H1 (cell line): ENCODE measurements at regions not wholly inside any gene's neighbourhood (a gene's known extent, or its start where the extent isn't known, plus 50 kb on each side); places are given as distances from the start of the nearest gene placed in this dataset.

ENCODE experiments used
- CTCF ChIA-PET: fragments of 300-600 bp; sonication (Branson Sonifier 250); formaldehyde crosslinking; loops from one replicate; lab custom pipeline; 2021; ENCODE audit not compliant: partially characterized antibody; lab: Charles Lee
- POLR2A ChIA-PET: fragments of 300-600 bp; sonication (Branson Sonifier 250); formaldehyde crosslinking; loops from one replicate; lab custom pipeline; 2021; ENCODE audit warnings: inconsistent platforms; ENCODE audit not compliant: partially characterized antibody; lab: Charles Lee
- DNase-seq, 2 experiments: peaks; one replicate each; pipeline versions ENCODE4 v3.0.0 to v3.0.0-alpha.2; 2010 to 2022; ENCODE audit warnings: low spot score in 2 of 2, low read depth in 1 of 2, mixed read lengths in 1 of 2
- FAIRE-seq: peaks from 2 replicates; lab custom pipeline; 2011; peaks lifted over from hg19 to GRCh38; lab: Jason Lieb, UNC
- H2AFZ ChIP-seq: 2 replicates; pipeline ENCODE4 v1.8.1; 2012; ENCODE audit warnings: low read length, inconsistent platforms
- H2AK5ac ChIP-seq: 2 replicates; pipeline ENCODE4 v1.6.1; 2013; ENCODE audit warnings: low read depth, low read length
- H2BK120ac ChIP-seq: replicated peaks from 2 replicates; pipeline ENCODE3; 2013; ENCODE audit warnings: low read depth, low read length, inconsistent platforms
- H2BK12ac ChIP-seq: 2 replicates; pipeline ENCODE4 v1.6.1; 2013; ENCODE audit warnings: low read depth, low read length
- H2BK15ac ChIP-seq: 2 replicates; pipeline ENCODE4 v1.6.1; 2013; ENCODE audit warnings: low read length
- H2BK20ac ChIP-seq: 2 replicates; pipeline ENCODE4 v1.6.1; 2013; ENCODE audit warnings: low read length
- H2BK5ac ChIP-seq: 2 replicates; pipeline ENCODE4 v1.6.1; 2013; ENCODE audit warnings: low read depth, low read length
- H3K14ac ChIP-seq: 2 replicates; pipeline ENCODE4 v1.6.1; 2013; ENCODE audit warnings: inconsistent platforms; ENCODE audit not compliant: insufficient read length
- H3K18ac ChIP-seq: 2 replicates; pipeline ENCODE4 v1.6.1; 2013; ENCODE audit warnings: low read length; ENCODE audit errors: extremely low read depth
- H3K23ac ChIP-seq: 2 replicates; pipeline ENCODE4 v1.6.1; 2013; ENCODE audit warnings: inconsistent platforms; ENCODE audit not compliant: insufficient read length
- H3K23me2 ChIP-seq: 2 replicates; pipeline ENCODE4 v1.6.1; 2013; ENCODE audit warnings: low read depth, low read length
- H3K27ac ChIP-seq: 2 replicates; pipeline ENCODE4 v1.6.1; 2011; ENCODE audit warnings: low read depth, low read length, inconsistent platforms
- H3K27me3 ChIP-seq, 4 experiments: replicated peaks in 1 of 4; 1 replicate in 1 of 4; 2 replicates in 3 of 4; pipeline versions ENCODE4 v1.6.1 to v1.8.1; 2011 to 2013; ENCODE audit warnings: low read length in 3 of 4, mild to moderate bottlenecking in 3 of 4, inconsistent platforms in 2 of 4, mixed read lengths in 2 of 4, moderate library complexity in 1 of 4; ENCODE audit not compliant: control insufficient read depth in 3 of 4, insufficient read depth in 3 of 4; ENCODE audit errors: extremely low read depth in 1 of 4
- H3K36me3 ChIP-seq, 4 experiments: 2 replicates each; pipeline versions ENCODE4 v1.6.1 to v1.8.1; 2011 to 2013; ENCODE audit warnings: mild to moderate bottlenecking in 4 of 4, low read length in 3 of 4, moderate library complexity in 2 of 4, control low read depth in 1 of 4, inconsistent platforms in 1 of 4; ENCODE audit not compliant: insufficient read depth in 4 of 4, control insufficient read depth in 2 of 4
- H3K4ac ChIP-seq: replicated peaks from 2 replicates; pipeline ENCODE3; 2013; ENCODE audit warnings: low read length, low read depth, mixed read lengths, inconsistent platforms; ENCODE audit not compliant: insufficient read length
- H3K4me1 ChIP-seq, 4 experiments: replicated peaks in 1 of 4; 1 replicate in 1 of 4; 2 replicates in 3 of 4; pipeline versions ENCODE4 v1.6.1 to v1.8.1; 2011 to 2013; ENCODE audit warnings: low read length in 3 of 4, inconsistent platforms in 2 of 4, mixed read lengths in 1 of 4; ENCODE audit not compliant: insufficient read depth in 4 of 4, control insufficient read depth in 3 of 4
- H3K4me2 ChIP-seq, 2 experiments: 2 replicates each; pipeline versions ENCODE4 v1.6.1 to v1.8.1; 2011 to 2013; ENCODE audit warnings: low read depth in 2 of 2, low read length in 2 of 2, control low read depth in 1 of 2, inconsistent platforms in 1 of 2, mild to moderate bottlenecking in 1 of 2; ENCODE audit not compliant: insufficient read depth in 1 of 2
- H3K4me3 ChIP-seq, 4 experiments: fragments of 200-600, 300-600 bp in 1 of 4; sonication (generic), shearing (Covaris generic), sonication (Bioruptor Twin) in 1 of 4; 2 replicates each; pipeline versions ENCODE4 v1.5.1 to v1.8.1; 2011 to 2016; ENCODE audit warnings: low read length in 4 of 4, low read depth in 3 of 4, control low read depth in 2 of 4, inconsistent platforms in 2 of 4, mild to moderate bottlenecking in 2 of 4, mixed read lengths in 1 of 4, moderate library complexity in 1 of 4; ENCODE audit not compliant: insufficient read depth in 2 of 4; ENCODE audit errors: extremely low read depth in 1 of 4
- H3K56ac ChIP-seq: replicated peaks from 2 replicates; pipeline ENCODE3; 2013; ENCODE audit warnings: low read depth, mild to moderate bottlenecking, mixed read lengths, low read length, inconsistent platforms; ENCODE audit not compliant: insufficient read length
- H3K79me1 ChIP-seq: 2 replicates; pipeline ENCODE4 v1.6.1; 2013; ENCODE audit warnings: low read depth, low read length, control low read depth
- H3K79me2 ChIP-seq, 2 experiments: 2 replicates each; pipeline versions ENCODE4 v1.6.1 to v1.8.1; 2012 to 2013; ENCODE audit warnings: low read length in 2 of 2, mild to moderate bottlenecking in 2 of 2, inconsistent platforms in 1 of 2; ENCODE audit not compliant: insufficient read depth in 2 of 2, control insufficient read depth in 1 of 2
- H3K9ac ChIP-seq, 4 experiments: replicated peaks in 1 of 4; 1 replicate in 1 of 4; 2 replicates in 3 of 4; pipeline versions ENCODE4 v1.6.1 to v1.8.1; 2011 to 2013; ENCODE audit warnings: low read depth in 3 of 4, low read length in 3 of 4, control low read depth in 2 of 4, mild to moderate bottlenecking in 2 of 4, moderate library complexity in 2 of 4, inconsistent platforms in 1 of 4; ENCODE audit errors: extremely low read depth in 1 of 4
- H3K9me3 ChIP-seq, 2 experiments: 2 replicates each; pipeline versions ENCODE4 v1.6.1 to v1.8.1; 2012 to 2013; ENCODE audit warnings: mild to moderate bottlenecking in 2 of 2, moderate library complexity in 2 of 2, control low read depth in 1 of 2, inconsistent platforms in 1 of 2, low read depth in 1 of 2, low read length in 1 of 2, mixed read lengths in 1 of 2; ENCODE audit not compliant: insufficient read depth in 2 of 2
- H4K20me1 ChIP-seq, 2 experiments: replicated peaks in 1 of 2; 2 replicates each; pipeline versions ENCODE3 to v1.8.1; 2011 to 2013; ENCODE audit warnings: inconsistent platforms in 2 of 2, low read length in 2 of 2, mild to moderate bottlenecking in 1 of 2; ENCODE audit not compliant: insufficient read depth in 2 of 2, control insufficient read depth in 1 of 2
- H4K5ac ChIP-seq: 2 replicates; pipeline ENCODE4 v1.6.1; 2013; ENCODE audit warnings: low read length, low read depth, mixed read lengths, inconsistent platforms; ENCODE audit not compliant: insufficient read length
- H4K8ac ChIP-seq: 2 replicates; pipeline ENCODE4 v1.8.0; 2013; ENCODE audit warnings: mild to moderate bottlenecking, moderate library complexity, low read length, inconsistent platforms; ENCODE audit not compliant: insufficient read depth; ENCODE audit errors: extremely low read depth
- H4K91ac ChIP-seq: replicated peaks from 2 replicates; pipeline ENCODE3; 2013; ENCODE audit warnings: low read length, mixed read lengths, inconsistent platforms; ENCODE audit not compliant: insufficient read length
- CBX8 ChIP-seq: fragments of 300-800, 300-1000 bp; sonication (generic); IDR thresholded peaks from 2 replicates; pipeline ENCODE4 v1.7.1; 2016; ENCODE audit warnings: low read depth, low read length, borderline replicate concordance
- EGR1 ChIP-seq: IDR thresholded peaks from 2 replicates; pipeline ENCODE4 v1.6.1; 2011; ENCODE audit warnings: low read depth, low read length, borderline replicate concordance
- EP300 ChIP-seq, 2 experiments: IDR thresholded peaks; 1 replicate in 1 of 2; 2 replicates in 1 of 2; pipeline ENCODE4 v1.6.1; 2011 to 2012; ENCODE audit warnings: low read depth in 2 of 2, low read length in 2 of 2, mild to moderate bottlenecking in 2 of 2, borderline replicate concordance in 1 of 2, inconsistent platforms in 1 of 2, moderate library complexity in 1 of 2
- GABPA ChIP-seq: IDR thresholded peaks from 2 replicates; pipeline ENCODE4 v1.6.1; 2011; ENCODE audit warnings: mild to moderate bottlenecking, low read length, moderate library complexity, borderline replicate concordance; ENCODE audit not compliant: insufficient read depth
- KDM4A ChIP-seq: IDR thresholded peaks from one replicate; pipeline ENCODE4 v1.7.1; 2012; ENCODE audit warnings: low read depth, mild to moderate bottlenecking, moderate library complexity, low read length, inconsistent platforms; ENCODE audit not compliant: severe bottlenecking
- MAFK ChIP-seq: IDR thresholded peaks from 2 replicates; pipeline ENCODE4 v1.6.1; 2012; ENCODE audit warnings: low read depth, mild to moderate bottlenecking, improper control_type of control experiment, low read length
- POLR2AphosphoS5 ChIP-seq: IDR thresholded peaks from 2 replicates; pipeline ENCODE4 v1.6.1; 2011; ENCODE audit warnings: low read depth, low read length
- POU5F1 ChIP-seq: IDR thresholded peaks from 2 replicates; pipeline ENCODE4 v1.6.1; 2011; ENCODE audit warnings: low read depth, mild to moderate bottlenecking, low read length, moderate library complexity
- RFX5 ChIP-seq: IDR thresholded peaks from 2 replicates; pipeline ENCODE4 v1.6.1; 2011; ENCODE audit warnings: low read depth, low read length, improper control_type of control experiment, borderline replicate concordance
- SIN3A ChIP-seq, 2 experiments: IDR thresholded peaks in 1 of 2; conservative IDR thresholded peaks in 1 of 2; 2 replicates each; pipeline ENCODE4 v1.6.1; 2011 to 2012; ENCODE audit warnings: low read length in 2 of 2, improper control_type of control experiment in 1 of 2, low read depth in 1 of 2, mild to moderate bottlenecking in 1 of 2
- SRF ChIP-seq: IDR thresholded peaks from 2 replicates; pipeline ENCODE4 v1.6.1; 2011; ENCODE audit warnings: mild to moderate bottlenecking, low read depth, low read length, moderate library complexity
- TAF1 ChIP-seq: IDR thresholded peaks from 2 replicates; pipeline ENCODE4 v1.6.1; 2011; ENCODE audit warnings: mild to moderate bottlenecking, low read depth, low read length
- TEAD4 ChIP-seq: IDR thresholded peaks from 2 replicates; pipeline ENCODE4 v1.6.1; 2012; ENCODE audit warnings: low read depth, low read length, inconsistent platforms, mixed read lengths
- whole genome bisulfite sequencing, 2 experiments: shearing (Covaris generic) in 1 of 2; methylation state at CpG; one replicate each; pipeline versions ENCODE4 v1.1.6 to v1.1.7; 2013 to 2015; ENCODE audit warnings: low lambda C conversion rate in 2 of 2, mixed read lengths in 2 of 2, inconsistent platforms in 1 of 2, low coverage in 1 of 2, missing lambda C conversion rate in 1 of 2; ENCODE audit not compliant: insufficient replicate concordance in 2 of 2, insufficient coverage in 1 of 2, insufficient read length in 1 of 2; ENCODE audit errors: extremely low coverage in 1 of 2, missing lambda C conversion rate in 1 of 2; 5-methylcytosine and 5-hydroxymethylcytosine counted together
- TF ChIP-seq, protein P1 (sequence below): IDR thresholded peaks from 2 replicates; pipeline ENCODE4 v1.6.1; 2012; ENCODE audit warnings: inconsistent platforms

DNA sequence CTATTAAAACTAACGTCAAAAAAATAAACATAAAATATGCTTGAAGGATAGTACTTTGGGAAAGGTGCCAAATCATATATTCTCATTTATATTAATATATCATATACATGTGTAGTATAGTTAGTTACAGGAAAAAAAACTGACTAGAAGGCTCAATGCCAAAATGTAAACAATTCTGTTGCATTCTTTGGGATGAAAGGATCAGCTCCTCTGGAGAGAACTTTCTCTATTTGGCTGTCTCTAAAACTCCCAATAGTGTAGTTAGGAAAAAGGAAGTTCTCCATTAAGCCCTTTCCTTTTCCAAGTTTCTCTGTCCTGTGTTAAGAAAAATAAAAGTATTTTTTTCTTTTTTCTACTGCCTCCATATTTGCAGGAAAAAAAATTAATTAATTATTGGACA is 86.5 kb upstream of the BTN3A2 start:
- H3K23ac ChIP-seq, result no peak overlapping the region
- H3K4me2 ChIP-seq, result no peak overlapping the region
- no peak overlapping the region for H3K4me3 ChIP-seq
- peaks cover 0 to 8% (median 0%) of the 10 kb centered on the region in 4 experiments; a peak in 2 of 8 replicates for H3K36me3 ChIP-seq
- H3K23me2 ChIP-seq, result peaks cover 6% of the 10 kb centered on the region
- H2AK5ac ChIP-seq, result no peak overlapping the region
- H4K5ac ChIP-seq, result no peak overlapping the region
- H3K14ac ChIP-seq, result no peak overlapping the region
- H3K9me3 ChIP-seq, result no peaks in the 10 kb centered on the region
- no peak overlapping the region for H2BK5ac ChIP-seq
- H3K27me3 ChIP-seq, result no peaks in the 10 kb centered on the region
- no peaks in the 10 kb centered on the region for H4K20me1 ChIP-seq
- DNase-seq (no peak), FAIRE-seq (no peak)
- H4K91ac ChIP-seq, result no peak overlapping the region
- peaks cover 0 to 10% (median 3%) of the 10 kb centered on the region in 4 experiments; a peak in 3 of 7 replicates for H3K4me1 ChIP-seq
- H4K8ac ChIP-seq, result no peak overlapping the region
- no peak overlapping the region for H2BK15ac ChIP-seq
- CTCF ChIA-PET, result interaction anchor here (1.4 kb wide), 1 partner anchor 104 kb away, joined by 4 read pairs; no protein-coding TSS in a partner anchor
- H3K56ac ChIP-seq, result no peak overlapping the region
- H3K27ac ChIP-seq, result no peak overlapping the region
- H2BK12ac ChIP-seq, result no peak overlapping the region
- H2AFZ ChIP-seq, result no peak overlapping the region
- 80% methylated on average over 1 of the region's 1 CpG; no CpG with 5 or more reads in 1 of the 2 experiments for WGBS, 2 experiments
- H3K4ac ChIP-seq, result no peak overlapping the region
- H3K79me1 ChIP-seq, result no peaks in the 10 kb centered on the region
- H3K18ac ChIP-seq, result no peak overlapping the region
- H2BK120ac ChIP-seq, result no peak overlapping the region
- H3K79me2 ChIP-seq, result peaks cover 0 to 12% of the 10 kb centered on the region in 2 experiments; a peak in 2 of 4 replicates
- H3K9ac ChIP-seq, result no peak overlapping the region
- no peak overlapping the region for H2BK20ac ChIP-seq
- POLR2A ChIA-PET, result interaction anchor here (0.8 to 25.5 kb wide), 6 partner anchors 9 to 120 kb away, joined by 3 to 744 read pairs (median 11); a partner anchor contains a TSS
- TF ChIP-seq POU5F1 (no peak), MAFK (no peak), CBX8 (no peak), SIN3A (conservative IDR thresholded peaks at IDR 0.05 in 1 of 2, IDR thresholded peaks at IDR 0.05 in 1 of 2; ENCODE audit: low read depth in 1 of 2, low read length in 2 of 2) (no peak), TAF1 (no peak), POLR2AphosphoS5 (no peak), GABPA (no peak), SRF (no peak), RFX5 (no peak), EP300 (IDR thresholded peaks at IDR 0.05; ENCODE audit: borderline replicate concordance in 1 of 2, low read depth in 2 of 2, low read length in 2 of 2) (no peak), KDM4A (no peak), EGR1 (no peak), TEAD4 (no peak)
- TF ChIP-seq, protein P1, sequence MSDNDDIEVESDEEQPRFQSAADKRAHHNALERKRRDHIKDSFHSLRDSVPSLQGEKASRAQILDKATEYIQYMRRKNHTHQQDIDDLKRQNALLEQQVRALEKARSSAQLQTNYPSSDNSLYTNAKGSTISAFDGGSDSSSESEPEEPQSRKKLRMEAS, result no peak
